ENCODE measurements at regions not wholly inside any gene's neighbourhood (a gene's known extent, or its start where the extent isn't known, plus 50 kb on each side); places are given as distances from the start of the nearest gene placed in this dataset.

GRCh38 chr7:24419511-24419910, 135.5 kb downstream of the NPY start:
- H3K4me1 ChIP-seq (ENCODE audit: control insufficient read depth in 2 of 2, insufficient read depth in 2 of 2, low read length in 2 of 2), result no peaks in the 10 kb centered on the region
- H3K9me3 ChIP-seq (ENCODE audit: control insufficient read depth in 2 of 2, insufficient read depth in 1 of 2, low read length in 1 of 2), result peaks cover 0 to 1% of the 10 kb centered on the region in 2 donors
- H3K36me3 ChIP-seq (ENCODE audit: control insufficient read depth in 2 of 2, insufficient read depth in 2 of 2, low read length in 1 of 2), result no peaks in the 10 kb centered on the region
- no peaks in the 10 kb centered on the region for H3K27me3 ChIP-seq (ENCODE audit: control insufficient read depth in 2 of 2, insufficient read depth in 1 of 2, low read length in 1 of 2)
- no peak overlapping the region for H3K4me3 ChIP-seq (ENCODE audit: low read length in 2 of 2)
- no peak for DNase-seq (ENCODE audit: low read depth in 6 of 9, low spot score in 9 of 9)
- H3K27ac ChIP-seq (ENCODE audit: low read depth in 1 of 2, low read length in 1 of 2), result no peak overlapping the region

GRCh38 chr7:24422441-24423010, 138.5 kb downstream of the NPY start:
- Histone ChIP-seq H3K27me3 (ENCODE audit: control insufficient read depth in 2 of 2, insufficient read depth in 1 of 2, low read length in 1 of 2) (no peaks in the 10 kb centered on the region), H3K9me3 (ENCODE audit: control insufficient read depth in 2 of 2, insufficient read depth in 1 of 2, low read length in 1 of 2) (peaks cover 1 to 5% of the 10 kb centered on the region in 2 donors), H3K27ac (ENCODE audit: low read depth in 1 of 2, low read length in 1 of 2) (no peak overlapping the region), H3K4me3 (ENCODE audit: low read length in 2 of 2) (no peak overlapping the region), H3K36me3 (ENCODE audit: control insufficient read depth in 2 of 2, insufficient read depth in 2 of 2, low read length in 1 of 2) (no peaks in the 10 kb centered on the region), H3K4me1 (ENCODE audit: control insufficient read depth in 2 of 2, insufficient read depth in 2 of 2, low read length in 2 of 2) (no peaks in the 10 kb centered on the region)
- WGBS, result 83% methylated on average over 4 of the region's 4 CpGs
- no peak for DNase-seq (ENCODE audit: low read depth in 6 of 9, low spot score in 9 of 9)

- no peak overlapping the region for H3K27ac ChIP-seq (ENCODE audit: low read depth in 1 of 2, low read length in 1 of 2)
- H3K4me1 ChIP-seq (ENCODE audit: control insufficient read depth in 2 of 2, insufficient read depth in 2 of 2, low read length in 2 of 2), result no peaks in the 10 kb centered on the region
- no peak for DNase-seq (ENCODE audit: low read depth in 6 of 9, low spot score in 9 of 9)
- no peaks in the 10 kb centered on the region for H3K27me3 ChIP-seq (ENCODE audit: control insufficient read depth in 2 of 2, insufficient read depth in 1 of 2, low read length in 1 of 2)
- 95% methylated on average over 5 of the region's 5 CpGs for WGBS
- H3K9me3 ChIP-seq (ENCODE audit: control insufficient read depth in 2 of 2, insufficient read depth in 1 of 2, low read length in 1 of 2), result peaks cover 1 to 5% of the 10 kb centered on the region in 2 donors
- no peak overlapping the region for H3K4me3 ChIP-seq (ENCODE audit: low read length in 2 of 2)
- H3K36me3 ChIP-seq (ENCODE audit: control insufficient read depth in 2 of 2, insufficient read depth in 2 of 2, low read length in 1 of 2), result no peaks in the 10 kb centered on the region
Measured at GRCh38 chr7:24425664-24426063, 141.7 kb downstream of the NPY start.

- Histone ChIP-seq H3K36me3 (ENCODE audit: control insufficient read depth in 2 of 2, insufficient read depth in 2 of 2, low read length in 1 of 2) (no peaks in the 10 kb centered on the region), H3K27me3 (ENCODE audit: control insufficient read depth in 2 of 2, insufficient read depth in 1 of 2, low read length in 1 of 2) (no peaks in the 10 kb centered on the region), H3K9me3 (ENCODE audit: control insufficient read depth in 2 of 2, insufficient read depth in 1 of 2, low read length in 1 of 2) (peaks cover 1 to 5% of the 10 kb centered on the region in 2 donors), H3K27ac (ENCODE audit: low read depth in 1 of 2, low read length in 1 of 2) (no peak overlapping the region), H3K4me1 (ENCODE audit: control insufficient read depth in 2 of 2, insufficient read depth in 2 of 2, low read length in 2 of 2) (no peaks in the 10 kb centered on the region), H3K4me3 (ENCODE audit: low read length in 2 of 2) (no peak overlapping the region)
- WGBS, result 73% methylated on average over 2 of the region's 2 CpGs
- DNase-seq (ENCODE audit: low read depth in 6 of 9, low spot score in 9 of 9), result no peak
Measured at GRCh38 chr7:24427048-24427447, 143.1 kb downstream of the NPY start.

GRCh38 chr7:24428676-24429075, 144.6 kb upstream of the PALS2 start:
- H3K9me3 ChIP-seq (ENCODE audit: control insufficient read depth in 2 of 2, insufficient read depth in 1 of 2, low read length in 1 of 2), result peaks cover 1 to 5% of the 10 kb centered on the region in 2 donors
- H3K4me1 ChIP-seq (ENCODE audit: control insufficient read depth in 2 of 2, insufficient read depth in 2 of 2, low read length in 2 of 2), result no peaks in the 10 kb centered on the region
- H3K4me3 ChIP-seq (ENCODE audit: low read length in 2 of 2), result no peak overlapping the region
- WGBS, result 39% methylated on average over 3 of the region's 3 CpGs
- DNase-seq (ENCODE audit: low read depth in 6 of 9, low spot score in 9 of 9), result no peak
- no peaks in the 10 kb centered on the region for H3K27me3 ChIP-seq (ENCODE audit: control insufficient read depth in 2 of 2, insufficient read depth in 1 of 2, low read length in 1 of 2)
- H3K36me3 ChIP-seq (ENCODE audit: control insufficient read depth in 2 of 2, insufficient read depth in 2 of 2, low read length in 1 of 2), result no peaks in the 10 kb centered on the region
- H3K27ac ChIP-seq (ENCODE audit: low read depth in 1 of 2, low read length in 1 of 2), result no peak overlapping the region

GRCh38 chr7:24432677-24433076, 140.6 kb upstream of the PALS2 start:
- DNase-seq (ENCODE audit: low read depth in 6 of 9, low spot score in 9 of 9), result no peak
- Histone ChIP-seq H3K4me1 (ENCODE audit: control insufficient read depth in 2 of 2, insufficient read depth in 2 of 2, low read length in 2 of 2) (no peaks in the 10 kb centered on the region), H3K27ac (ENCODE audit: low read depth in 1 of 2, low read length in 1 of 2) (no peak overlapping the region), H3K9me3 (ENCODE audit: control insufficient read depth in 2 of 2, insufficient read depth in 1 of 2, low read length in 1 of 2) (no peaks in the 10 kb centered on the region), H3K4me3 (ENCODE audit: low read length in 2 of 2) (no peak overlapping the region), H3K36me3 (ENCODE audit: control insufficient read depth in 2 of 2, insufficient read depth in 2 of 2, low read length in 1 of 2) (no peaks in the 10 kb centered on the region), H3K27me3 (ENCODE audit: control insufficient read depth in 2 of 2, insufficient read depth in 1 of 2, low read length in 1 of 2) (no peaks in the 10 kb centered on the region)
- WGBS, result 99% methylated on average over 30 of the region's 30 CpGs

DNA sequence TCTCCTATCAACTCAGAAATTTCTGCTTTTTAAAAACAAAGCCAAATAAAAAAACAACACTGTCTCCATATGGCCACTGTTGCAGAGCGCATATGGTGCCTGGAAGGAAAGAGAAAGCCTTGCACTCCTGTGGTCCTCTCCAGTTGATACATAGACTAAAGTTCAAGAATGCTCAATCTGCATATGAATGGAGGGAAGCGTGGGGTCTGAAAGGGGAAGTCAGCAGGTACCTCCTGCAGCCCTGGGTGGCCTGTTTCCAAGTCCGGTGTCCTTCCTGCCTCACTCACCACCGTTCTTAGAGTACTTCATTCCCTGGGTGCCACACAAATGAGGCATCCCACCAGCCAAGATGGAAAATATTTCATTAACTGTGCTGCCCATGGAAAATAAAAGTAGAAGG, 138.3 kb upstream of the PALS2 start:
- no peak overlapping the region for H3K4me3 ChIP-seq (ENCODE audit: low read length in 2 of 2)
- H3K36me3 ChIP-seq (ENCODE audit: control insufficient read depth in 2 of 2, insufficient read depth in 2 of 2, low read length in 1 of 2), result no peaks in the 10 kb centered on the region
- no peaks in the 10 kb centered on the region for H3K9me3 ChIP-seq (ENCODE audit: control insufficient read depth in 2 of 2, insufficient read depth in 1 of 2, low read length in 1 of 2)
- no peak for DNase-seq (ENCODE audit: low read depth in 6 of 9, low spot score in 9 of 9)
- no peak overlapping the region for H3K27ac ChIP-seq (ENCODE audit: low read depth in 1 of 2, low read length in 1 of 2)
- no peaks in the 10 kb centered on the region for H3K27me3 ChIP-seq (ENCODE audit: control insufficient read depth in 2 of 2, insufficient read depth in 1 of 2, low read length in 1 of 2)
- WGBS, result 48% methylated on average over 4 of the region's 4 CpGs
- peaks cover 0 to 4% of the 10 kb centered on the region in 2 donors for H3K4me1 ChIP-seq (ENCODE audit: control insufficient read depth in 2 of 2, insufficient read depth in 2 of 2, low read length in 2 of 2)

DNA sequence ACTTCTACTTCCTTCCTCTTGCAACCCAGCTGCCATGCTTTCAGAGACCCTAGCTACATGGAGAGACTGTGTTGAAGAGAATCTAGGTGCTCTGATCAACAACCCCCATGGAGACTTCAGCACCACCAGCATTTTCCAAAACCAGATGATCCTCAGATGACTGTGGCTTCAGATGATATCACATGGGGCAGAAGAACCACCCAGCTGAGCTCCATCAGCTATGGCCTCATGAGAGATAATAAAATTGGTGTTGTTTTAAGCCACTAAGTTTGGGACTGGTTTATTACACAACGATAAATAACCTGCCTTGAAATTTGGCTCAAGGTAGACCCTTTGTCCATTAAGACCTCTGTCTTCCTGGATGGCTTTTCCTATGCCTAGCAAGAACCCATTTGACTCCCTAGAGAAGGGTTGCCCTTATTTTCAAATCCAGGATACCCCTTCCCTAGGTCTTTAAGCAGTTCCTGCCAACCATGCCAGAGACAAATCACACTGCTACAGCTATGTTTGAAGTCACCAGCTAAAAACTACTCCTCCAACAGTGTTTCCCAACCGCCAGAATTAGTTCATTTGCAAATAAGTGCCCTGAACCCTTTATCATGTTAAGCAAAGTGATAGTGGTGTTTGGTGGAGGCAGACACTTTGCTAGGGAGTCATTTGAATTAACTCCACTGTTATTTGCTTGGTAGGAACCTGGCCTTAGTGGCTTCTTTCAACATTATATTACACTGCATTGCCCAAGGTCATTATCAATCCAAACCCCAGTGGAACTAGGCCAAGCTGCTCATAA, 136.9 kb upstream of the PALS2 start:
- no peak for DNase-seq (ENCODE audit: low read depth in 6 of 9, low spot score in 9 of 9)
- H3K4me3 ChIP-seq (ENCODE audit: low read length in 2 of 2), result no peak overlapping the region
- no peaks in the 10 kb centered on the region for H3K36me3 ChIP-seq (ENCODE audit: control insufficient read depth in 2 of 2, insufficient read depth in 2 of 2, low read length in 1 of 2)
- H3K27ac ChIP-seq (ENCODE audit: low read depth in 1 of 2, low read length in 1 of 2), result no peak overlapping the region
- H3K4me1 ChIP-seq (ENCODE audit: control insufficient read depth in 2 of 2, insufficient read depth in 2 of 2, low read length in 2 of 2), result peaks cover 0 to 4% of the 10 kb centered on the region in 2 donors
- 96% methylated on average over 2 of the region's 2 CpGs for WGBS
- no peaks in the 10 kb centered on the region for H3K27me3 ChIP-seq (ENCODE audit: control insufficient read depth in 2 of 2, insufficient read depth in 1 of 2, low read length in 1 of 2)
- no peaks in the 10 kb centered on the region for H3K9me3 ChIP-seq (ENCODE audit: control insufficient read depth in 2 of 2, insufficient read depth in 1 of 2, low read length in 1 of 2)

- H3K4me1 ChIP-seq (ENCODE audit: control insufficient read depth in 2 of 2, insufficient read depth in 2 of 2, low read length in 2 of 2), result peaks cover 0 to 4% of the 10 kb centered on the region in 2 donors
- no peaks in the 10 kb centered on the region for H3K9me3 ChIP-seq (ENCODE audit: control insufficient read depth in 2 of 2, insufficient read depth in 1 of 2, low read length in 1 of 2)
- DNase-seq (ENCODE audit: low read depth in 6 of 9, low spot score in 9 of 9), result peak in 7 of 9 donors; percentile 9 to 65 (median 22)
- H3K36me3 ChIP-seq (ENCODE audit: control insufficient read depth in 2 of 2, insufficient read depth in 2 of 2, low read length in 1 of 2), result no peaks in the 10 kb centered on the region
- no peak overlapping the region for H3K27ac ChIP-seq (ENCODE audit: low read depth in 1 of 2, low read length in 1 of 2)
- H3K4me3 ChIP-seq (ENCODE audit: low read length in 2 of 2), result no peak overlapping the region
- no peaks in the 10 kb centered on the region for H3K27me3 ChIP-seq (ENCODE audit: control insufficient read depth in 2 of 2, insufficient read depth in 1 of 2, low read length in 1 of 2)
Measured at GRCh38 chr7:24438232-24438631, 135.0 kb upstream of the PALS2 start.

Data from thymus (tissue), 11 donors.